ENCODE measurements at regions not wholly inside any gene's neighbourhood (a gene's known extent, or its start where the extent isn't known, plus 50 kb on each side); places are given as distances from the start of the nearest gene placed in this dataset.

DNA sequence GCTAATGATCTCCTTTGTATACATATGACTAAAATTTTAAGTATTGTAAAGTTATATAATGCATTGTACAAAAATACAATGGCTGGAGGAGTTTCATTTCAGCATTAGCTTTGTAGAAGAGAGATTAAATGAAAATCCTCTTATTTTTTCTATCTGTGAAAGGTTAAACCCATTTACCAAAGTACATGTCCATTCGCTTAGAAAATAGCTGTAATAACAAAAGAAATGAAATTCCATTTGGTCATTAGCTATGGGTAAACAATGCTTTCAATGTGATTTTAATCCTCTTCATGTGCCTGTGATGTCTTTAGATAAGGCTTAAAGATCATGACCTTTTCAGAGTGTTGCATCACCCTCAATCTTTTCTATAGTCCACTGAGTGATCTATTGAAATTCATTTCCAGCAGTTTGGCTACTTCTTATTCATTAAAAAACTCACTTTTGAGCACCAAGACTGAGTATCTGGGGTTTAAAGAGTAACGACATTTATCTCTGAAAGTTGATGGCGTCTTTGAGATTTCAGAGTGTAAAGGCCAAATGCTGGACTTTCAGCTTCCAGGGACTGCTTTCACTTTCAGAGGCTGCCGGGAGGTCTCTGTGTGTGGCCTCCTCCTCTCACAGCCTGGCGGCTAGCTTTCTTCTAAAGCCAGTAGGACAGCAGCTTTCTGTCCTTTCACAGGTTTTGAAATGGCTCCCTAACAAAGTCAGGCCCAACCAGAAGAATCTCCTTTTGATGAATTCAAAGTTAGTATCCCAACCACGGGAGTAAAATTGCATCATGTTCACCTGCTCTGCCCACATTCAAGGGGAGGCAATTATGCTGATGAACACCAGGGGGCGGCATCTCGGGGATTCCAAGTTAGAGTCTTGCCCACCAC is 701.4 kb upstream of the COBL start:
- peaks cover 14% of the 10 kb centered on the region for H3K4me1 ChIP-seq (ENCODE audit: control insufficient read depth, insufficient read depth, low read length)
- H3K27me3 ChIP-seq (ENCODE audit: control insufficient read depth, insufficient read depth, low read length), result no peaks in the 10 kb centered on the region
- no peaks in the 10 kb centered on the region for H3K9me3 ChIP-seq (ENCODE audit: control insufficient read depth, insufficient read depth, low read length)
- H3K9ac ChIP-seq (ENCODE audit: low read depth, low read length), result peak overlapping the region; percentile 21; the same call in 1 of the 2 replicates
- no peaks in the 10 kb centered on the region for H3K36me3 ChIP-seq (ENCODE audit: control insufficient read depth, insufficient read depth, low read length)
- H3K4me3 ChIP-seq (ENCODE audit: low read depth, low read length), result no peak overlapping the region
- peak overlapping the region; percentile 72 for H3K27ac ChIP-seq (ENCODE audit: low read depth, low read length)

DNA sequence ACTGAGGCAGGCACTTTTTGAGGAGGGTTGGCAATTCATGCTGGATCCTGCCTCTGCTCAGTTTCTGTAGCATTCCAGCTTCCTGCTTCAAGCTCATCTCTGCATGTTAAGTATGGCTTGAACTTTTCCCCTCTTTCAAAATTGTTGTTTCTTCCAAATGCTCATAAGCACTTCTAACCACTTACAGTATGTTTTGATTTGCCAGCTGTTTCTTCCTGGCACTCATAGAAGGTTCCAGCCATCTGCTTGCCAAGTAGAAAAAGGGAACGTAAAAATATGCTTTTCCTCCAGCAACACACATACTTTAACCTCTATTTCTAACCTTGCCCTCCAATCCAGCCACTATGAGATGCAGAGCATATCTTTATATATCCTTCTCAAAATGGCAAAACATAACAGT is 692.6 kb upstream of the COBL start:
- no peaks in the 10 kb centered on the region for H3K9me3 ChIP-seq (ENCODE audit: control insufficient read depth, insufficient read depth, low read length)
- H3K4me1 ChIP-seq (ENCODE audit: control insufficient read depth, insufficient read depth, low read length), result peaks cover 4% of the 10 kb centered on the region; the same call in 1 of the 2 replicates
- H3K9ac ChIP-seq (ENCODE audit: low read depth, low read length), result no peak overlapping the region
- no peak overlapping the region for H3K4me3 ChIP-seq (ENCODE audit: low read depth, low read length)
- H3K27ac ChIP-seq (ENCODE audit: low read depth, low read length), result no peak overlapping the region
- H3K36me3 ChIP-seq (ENCODE audit: control insufficient read depth, insufficient read depth, low read length), result no peaks in the 10 kb centered on the region
- H3K27me3 ChIP-seq (ENCODE audit: control insufficient read depth, insufficient read depth, low read length), result no peaks in the 10 kb centered on the region

DNA sequence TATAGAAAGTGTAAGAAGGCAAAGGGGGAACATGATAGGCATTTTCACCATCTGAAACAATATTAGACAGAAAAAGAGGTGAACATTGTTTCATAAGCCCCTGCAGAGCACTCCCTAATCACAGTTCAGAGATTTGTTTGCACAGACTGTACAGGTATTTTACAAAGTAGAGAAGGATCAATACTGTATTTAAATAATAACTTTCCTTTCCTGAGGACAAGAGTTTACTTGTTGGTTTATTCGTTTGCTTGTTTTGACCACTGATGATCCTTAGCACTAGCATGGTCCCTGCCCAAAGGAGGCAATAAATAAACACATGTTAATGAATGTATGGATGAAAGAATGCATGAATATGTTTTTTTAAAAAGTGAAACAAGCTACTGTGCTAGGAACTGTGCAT is 690.1 kb upstream of the COBL start:
- H3K4me3 ChIP-seq (ENCODE audit: low read depth, low read length), result no peak overlapping the region
- H3K9ac ChIP-seq (ENCODE audit: low read depth, low read length), result no peak overlapping the region
- peaks cover 4% of the 10 kb centered on the region; the same call in 1 of the 2 replicates for H3K4me1 ChIP-seq (ENCODE audit: control insufficient read depth, insufficient read depth, low read length)
- H3K36me3 ChIP-seq (ENCODE audit: control insufficient read depth, insufficient read depth, low read length), result no peaks in the 10 kb centered on the region
- H3K27ac ChIP-seq (ENCODE audit: low read depth, low read length), result no peak overlapping the region
- no peaks in the 10 kb centered on the region for H3K27me3 ChIP-seq (ENCODE audit: control insufficient read depth, insufficient read depth, low read length)
- no peaks in the 10 kb centered on the region for H3K9me3 ChIP-seq (ENCODE audit: control insufficient read depth, insufficient read depth, low read length)

DNA sequence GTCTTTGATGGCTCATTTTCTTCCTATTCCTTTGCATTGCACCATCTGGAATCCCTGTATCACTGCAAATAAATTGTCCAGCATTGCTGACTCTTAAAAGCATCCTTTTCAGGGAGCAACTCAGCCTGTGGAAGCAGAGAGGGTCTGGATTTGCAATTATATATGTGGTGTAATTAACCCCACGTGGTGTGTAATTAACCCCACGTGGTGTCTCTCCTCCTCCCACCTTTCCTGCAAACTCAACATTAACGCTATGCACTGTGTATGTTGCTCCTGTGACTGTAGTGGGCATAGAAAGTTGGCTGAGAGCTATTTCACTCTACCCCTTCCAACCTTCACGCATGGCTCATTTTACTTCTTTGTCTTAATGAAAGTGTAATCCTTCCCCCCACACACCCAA is 689.0 kb upstream of the COBL start:
- Histone ChIP-seq H3K9ac (ENCODE audit: low read depth, low read length) (no peak overlapping the region), H3K27me3 (ENCODE audit: control insufficient read depth, insufficient read depth, low read length) (no peaks in the 10 kb centered on the region), H3K36me3 (ENCODE audit: control insufficient read depth, insufficient read depth, low read length) (no peaks in the 10 kb centered on the region), H3K9me3 (ENCODE audit: control insufficient read depth, insufficient read depth, low read length) (no peaks in the 10 kb centered on the region), H3K27ac (ENCODE audit: low read depth, low read length) (no peak overlapping the region), H3K4me1 (ENCODE audit: control insufficient read depth, insufficient read depth, low read length) (peaks cover 4% of the 10 kb centered on the region; the same call in 1 of the 2 replicates), H3K4me3 (ENCODE audit: low read depth, low read length) (no peak overlapping the region)

DNA sequence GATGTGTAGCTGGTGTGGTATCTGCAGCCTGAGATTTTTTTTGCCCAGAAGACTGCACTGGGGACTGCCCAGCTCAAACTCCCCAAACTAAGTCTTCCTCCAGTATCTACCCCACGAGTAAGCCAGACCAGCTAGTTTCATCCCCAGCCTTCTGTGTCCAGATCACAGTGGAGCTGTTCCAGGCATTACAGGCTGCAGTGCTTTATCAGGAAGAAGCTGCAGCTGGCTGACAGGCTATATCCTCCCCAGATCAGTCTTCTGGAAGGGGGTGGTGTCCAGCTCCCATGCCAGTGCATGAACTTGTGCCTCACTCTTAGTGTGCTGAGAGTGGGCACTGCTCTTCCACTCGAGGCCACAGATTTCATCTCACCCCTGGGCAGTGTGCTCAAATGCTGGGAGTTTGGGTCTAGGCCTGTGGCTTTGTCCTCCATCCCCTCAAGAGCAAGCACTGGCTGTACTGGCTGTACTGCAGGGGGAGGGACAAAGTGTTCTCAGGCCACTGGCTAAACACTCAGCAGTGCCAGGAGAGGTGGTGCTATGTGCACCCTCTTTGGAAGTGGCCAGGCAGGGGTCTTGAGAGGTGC is 679.1 kb upstream of the COBL start:
- no peaks in the 10 kb centered on the region for H3K9me3 ChIP-seq (ENCODE audit: control insufficient read depth, insufficient read depth, low read length)
- H3K4me3 ChIP-seq (ENCODE audit: low read depth, low read length), result no peak overlapping the region
- H3K27ac ChIP-seq (ENCODE audit: low read depth, low read length), result no peak overlapping the region
- H3K36me3 ChIP-seq (ENCODE audit: control insufficient read depth, insufficient read depth, low read length), result no peaks in the 10 kb centered on the region
- H3K9ac ChIP-seq (ENCODE audit: low read depth, low read length), result no peak overlapping the region
- H3K4me1 ChIP-seq (ENCODE audit: control insufficient read depth, insufficient read depth, low read length), result no peaks in the 10 kb centered on the region
- no peaks in the 10 kb centered on the region for H3K27me3 ChIP-seq (ENCODE audit: control insufficient read depth, insufficient read depth, low read length)

DNA sequence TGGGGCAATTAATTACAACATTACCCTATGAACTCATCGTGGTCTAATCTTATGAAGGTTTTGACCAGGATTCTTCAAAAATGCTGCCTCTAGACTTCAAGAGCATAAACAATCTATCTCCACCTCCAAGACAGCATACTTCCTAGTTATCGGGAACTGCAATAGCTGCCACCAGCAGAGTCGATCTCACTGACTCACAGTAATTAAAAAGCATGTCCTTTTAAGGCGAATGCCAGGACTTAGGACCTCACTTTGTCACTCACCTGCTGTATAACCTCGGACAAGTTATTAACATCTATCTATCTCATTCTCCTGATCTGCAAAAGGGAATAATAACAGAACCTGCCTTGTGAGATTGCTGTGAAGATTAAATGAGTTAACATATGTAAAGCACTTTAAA is 666.0 kb upstream of the COBL start:
- Histone ChIP-seq H3K27ac (ENCODE audit: low read depth, low read length) (no peak overlapping the region), H3K4me1 (ENCODE audit: control insufficient read depth, insufficient read depth, low read length) (peaks cover 6% of the 10 kb centered on the region; the same call in 1 of the 2 replicates), H3K9me3 (ENCODE audit: control insufficient read depth, insufficient read depth, low read length) (no peaks in the 10 kb centered on the region), H3K9ac (ENCODE audit: low read depth, low read length) (no peak overlapping the region), H3K27me3 (ENCODE audit: control insufficient read depth, insufficient read depth, low read length) (no peaks in the 10 kb centered on the region), H3K4me3 (ENCODE audit: low read depth, low read length) (no peak overlapping the region), H3K36me3 (ENCODE audit: control insufficient read depth, insufficient read depth, low read length) (no peaks in the 10 kb centered on the region)

DNA sequence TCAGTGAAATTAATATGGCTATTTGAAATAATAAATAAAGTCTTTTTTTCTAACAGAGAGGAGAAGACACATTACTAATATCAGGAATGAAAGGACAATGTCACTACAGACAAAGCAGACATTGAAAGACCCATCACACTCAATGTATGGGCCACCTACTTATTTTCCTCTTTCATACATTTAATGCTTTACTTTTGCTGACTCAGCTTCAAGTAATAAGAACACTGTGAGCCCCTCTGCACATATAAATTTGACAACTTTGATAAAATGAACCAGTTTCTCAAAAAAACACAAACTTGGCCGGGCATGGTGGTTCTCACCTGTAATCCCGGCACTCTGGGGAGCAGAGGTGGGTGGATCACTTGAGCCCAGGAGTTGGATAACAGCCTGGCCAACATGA is 664.2 kb upstream of the COBL start:
- peaks cover 6% of the 10 kb centered on the region; the same call in 1 of the 2 replicates for H3K4me1 ChIP-seq (ENCODE audit: control insufficient read depth, insufficient read depth, low read length)
- no peaks in the 10 kb centered on the region for H3K36me3 ChIP-seq (ENCODE audit: control insufficient read depth, insufficient read depth, low read length)
- H3K9ac ChIP-seq (ENCODE audit: low read depth, low read length), result no peak overlapping the region
- H3K27me3 ChIP-seq (ENCODE audit: control insufficient read depth, insufficient read depth, low read length), result no peaks in the 10 kb centered on the region
- no peaks in the 10 kb centered on the region for H3K9me3 ChIP-seq (ENCODE audit: control insufficient read depth, insufficient read depth, low read length)
- no peak overlapping the region for H3K27ac ChIP-seq (ENCODE audit: low read depth, low read length)
- H3K4me3 ChIP-seq (ENCODE audit: low read depth, low read length), result no peak overlapping the region

DNA sequence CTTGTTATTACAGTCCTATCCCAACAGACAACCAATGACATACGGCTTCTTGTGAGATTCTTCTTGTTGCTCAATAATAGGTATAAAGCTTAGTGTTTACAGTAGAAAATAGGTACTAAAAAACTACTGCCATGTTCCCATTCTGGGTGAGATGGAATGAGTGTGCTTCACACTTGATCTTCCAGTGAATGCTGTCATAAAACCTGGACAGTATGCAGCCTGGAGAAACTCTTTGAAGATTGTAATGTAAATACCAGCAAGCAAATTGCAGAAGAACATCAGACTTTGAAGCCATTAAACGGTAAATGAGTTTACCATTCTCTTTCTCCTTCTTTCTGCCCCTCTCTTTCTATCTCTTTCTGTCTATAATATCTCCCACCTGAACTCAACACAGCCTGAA is 663.7 kb upstream of the COBL start:
- Histone ChIP-seq H3K27ac (ENCODE audit: low read depth, low read length) (no peak overlapping the region), H3K4me1 (ENCODE audit: control insufficient read depth, insufficient read depth, low read length) (peaks cover 6% of the 10 kb centered on the region; the same call in 1 of the 2 replicates), H3K27me3 (ENCODE audit: control insufficient read depth, insufficient read depth, low read length) (no peaks in the 10 kb centered on the region), H3K9me3 (ENCODE audit: control insufficient read depth, insufficient read depth, low read length) (no peaks in the 10 kb centered on the region), H3K4me3 (ENCODE audit: low read depth, low read length) (no peak overlapping the region), H3K9ac (ENCODE audit: low read depth, low read length) (no peak overlapping the region), H3K36me3 (ENCODE audit: control insufficient read depth, insufficient read depth, low read length) (no peaks in the 10 kb centered on the region)

DNA sequence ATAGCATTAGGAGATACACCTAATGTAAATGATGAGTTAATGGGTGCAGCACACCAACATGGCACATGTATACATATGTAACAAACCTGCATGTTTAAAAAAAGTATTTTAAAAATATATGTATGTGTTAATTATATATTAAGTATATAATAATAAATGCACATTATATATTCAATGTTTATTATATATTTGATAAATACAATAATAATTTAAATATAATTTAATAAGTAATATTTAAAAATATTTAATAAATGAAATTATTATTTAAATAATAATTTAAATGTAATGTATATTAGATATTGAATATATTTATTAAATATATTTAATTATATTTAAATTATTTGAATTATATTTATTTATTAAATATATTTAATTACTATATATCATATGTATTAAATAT is 661.3 kb upstream of the COBL start:
- H3K27ac ChIP-seq (ENCODE audit: low read depth, low read length), result no peak overlapping the region
- H3K27me3 ChIP-seq (ENCODE audit: control insufficient read depth, insufficient read depth, low read length), result no peaks in the 10 kb centered on the region
- H3K9ac ChIP-seq (ENCODE audit: low read depth, low read length), result no peak overlapping the region
- H3K9me3 ChIP-seq (ENCODE audit: control insufficient read depth, insufficient read depth, low read length), result no peaks in the 10 kb centered on the region
- no peak overlapping the region for H3K4me3 ChIP-seq (ENCODE audit: low read depth, low read length)
- no peaks in the 10 kb centered on the region for H3K36me3 ChIP-seq (ENCODE audit: control insufficient read depth, insufficient read depth, low read length)
- H3K4me1 ChIP-seq (ENCODE audit: control insufficient read depth, insufficient read depth, low read length), result peaks cover 9% of the 10 kb centered on the region; the same call in 1 of the 2 replicates

DNA sequence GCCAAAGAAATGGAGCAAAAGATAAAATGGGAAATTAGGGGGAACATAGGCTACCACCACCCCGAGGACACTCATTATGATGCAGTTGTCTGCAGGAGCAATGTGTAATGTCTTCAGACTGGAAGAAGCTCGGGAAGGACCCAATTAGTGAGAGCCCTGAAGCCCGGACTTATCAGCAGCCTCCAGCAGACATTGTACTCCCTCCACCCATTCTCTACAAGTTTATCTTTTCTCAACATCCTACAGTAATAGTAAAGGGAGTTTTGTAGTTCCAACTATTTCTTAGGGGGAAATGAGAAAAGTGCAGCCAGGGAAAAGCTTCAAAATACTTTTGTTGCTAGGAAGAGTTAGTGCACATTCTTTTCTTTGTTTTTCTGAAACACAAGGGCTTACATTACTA is 657.3 kb upstream of the COBL start:
- Histone ChIP-seq H3K9ac (ENCODE audit: low read depth, low read length) (no peak overlapping the region), H3K36me3 (ENCODE audit: control insufficient read depth, insufficient read depth, low read length) (no peaks in the 10 kb centered on the region), H3K4me1 (ENCODE audit: control insufficient read depth, insufficient read depth, low read length) (0 out of 2 replicates have a peak, but pooled peaks cover 3% of the 10 kb centered on the region), H3K4me3 (ENCODE audit: low read depth, low read length) (no peak overlapping the region), H3K27ac (ENCODE audit: low read depth, low read length) (no peak overlapping the region), H3K9me3 (ENCODE audit: control insufficient read depth, insufficient read depth, low read length) (no peaks in the 10 kb centered on the region), H3K27me3 (ENCODE audit: control insufficient read depth, insufficient read depth, low read length) (peaks cover 4% of the 10 kb centered on the region)

DNA sequence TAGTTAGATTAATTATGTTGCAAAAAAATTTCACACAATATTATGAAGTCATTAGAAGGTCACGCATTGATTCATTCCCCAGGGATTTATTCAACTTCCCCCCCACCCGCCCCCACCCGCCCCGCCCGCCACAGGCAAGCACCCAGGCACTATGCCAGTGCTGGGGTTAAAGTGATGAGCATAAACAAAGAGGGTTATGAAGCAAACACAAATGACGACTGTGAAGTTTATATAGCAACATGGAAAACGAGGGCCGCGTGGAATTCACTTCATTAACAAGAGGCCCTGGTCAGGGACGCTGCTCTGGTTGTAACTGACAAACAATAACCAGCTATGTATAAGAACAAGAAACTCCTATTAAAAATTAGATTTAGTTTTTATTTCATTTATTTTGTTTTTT is 656.5 kb upstream of the COBL start:
- Histone ChIP-seq H3K4me1 (ENCODE audit: control insufficient read depth, insufficient read depth, low read length) (0 out of 2 replicates have a peak, but pooled peaks cover 3% of the 10 kb centered on the region), H3K9ac (ENCODE audit: low read depth, low read length) (no peak overlapping the region), H3K4me3 (ENCODE audit: low read depth, low read length) (no peak overlapping the region), H3K27me3 (ENCODE audit: control insufficient read depth, insufficient read depth, low read length) (peaks cover 11% of the 10 kb centered on the region), H3K27ac (ENCODE audit: low read depth, low read length) (no peak overlapping the region), H3K9me3 (ENCODE audit: control insufficient read depth, insufficient read depth, low read length) (no peaks in the 10 kb centered on the region), H3K36me3 (ENCODE audit: control insufficient read depth, insufficient read depth, low read length) (no peaks in the 10 kb centered on the region)
